ENCODE measurements at regions not wholly inside any gene's neighbourhood (a gene's known extent, or its start where the extent isn't known, plus 50 kb on each side); places are given as distances from the start of the nearest gene placed in this dataset.

GRCh38 chr11:119830400-119830799 lies 101.4 kb upstream of the NECTIN1 start:
- H3K14ac ChIP-seq (replicated peaks; ENCODE audit: low read depth, low read length): no peak overlapping the region
- ATAC-seq (ENCODE audit: low read depth): no peak
- POLR2A ChIA-PET (ENCODE audit: unreplicated experiment): no interaction called here

More at GRCh38 chr11:119830400-119830799, 101.4 kb upstream of the NECTIN1 start:
- no peaks in the 10 kb centered on the region for H3K79me1 ChIP-seq (ENCODE audit: low read depth in 1 of 2, low read length in 2 of 2)
- no CpG with 5 or more reads among the region's 6 CpGs for WGBS, 2 experiments (ENCODE audit: extremely low coverage in 2 of 2, insufficient read length in 1 of 2)
- dilution Hi-C loops (cut with HindIII; ENCODE audit: low sequenced_read_pairs, unreplicated experiment): no loop called here
- no peak for DNase-seq
- TF ChIP-seq NFE2L2 (IDR thresholded peaks at IDR 0.05; ENCODE audit: low read depth, low read length): no peak
- TF ChIP-seq RCOR1 (IDR thresholded peaks at IDR 0.05; ENCODE audit: insufficient replicate concordance, low read length): no peak
- no peak for TF ChIP-seq BHLHE40 (IDR thresholded peaks at IDR 0.05; ENCODE audit: low read depth, low read length)
- TF ChIP-seq MXI1 (IDR thresholded peaks at IDR 0.05; ENCODE audit: borderline replicate concordance, low read depth, low read length): no peak
- no peak for TF ChIP-seq CHD1 (IDR thresholded peaks at IDR 0.05; ENCODE audit: low read depth, low read length)
- TF ChIP-seq CTCF (conservative IDR thresholded peaks at IDR 0.05; ENCODE audit: low read depth, low read length): no peak
- TF ChIP-seq USF2 (IDR thresholded peaks at IDR 0.05; ENCODE audit: low read depth, low read length): no peak
- TF ChIP-seq MAZ (IDR thresholded peaks at IDR 0.05; ENCODE audit: borderline replicate concordance, low read depth, low read length): no peak
- TF ChIP-seq RFX5 (IDR thresholded peaks at IDR 0.05; ENCODE audit: low read depth, low read length): no peak
- no peak for TF ChIP-seq SMC3 (IDR thresholded peaks at IDR 0.05; ENCODE audit: low read depth, low read length)
- TF ChIP-seq POLR2A (IDR thresholded peaks at IDR 0.05; ENCODE audit: low read depth, low read length): no peak
- TF ChIP-seq ELK1 (IDR thresholded peaks at IDR 0.05; ENCODE audit: borderline replicate concordance, low read depth, low read length): no peak
- TF ChIP-seq CEBPB (IDR thresholded peaks at IDR 0.05; ENCODE audit: low read depth, low read length): no peak
- TF ChIP-seq FOS (IDR thresholded peaks at IDR 0.05; ENCODE audit: low read depth, low read length): no peak
- TF ChIP-seq MAFK (IDR thresholded peaks at IDR 0.05; ENCODE audit: low read depth, low read length): no peak
- TF ChIP-seq RAD21 (IDR thresholded peaks at IDR 0.05; ENCODE audit: low read length): no peak
- no TSS peak for BruUV-seq (replicated peaks)
- in situ Hi-C loops (cut with MboI; ENCODE audit: low sequenced_read_pairs): no loop called here
- H3K9me3 ChIP-seq (ENCODE audit: control insufficient read depth, insufficient read depth, low read length): no peaks in the 10 kb centered on the region
- H4K8ac ChIP-seq (ENCODE audit: low read depth in 2 of 2, low read length in 2 of 2): no peak overlapping the region
- no peak overlapping the region for H3K18ac ChIP-seq (ENCODE audit: low read depth, low read length)
- H3K9me1 ChIP-seq (ENCODE audit: insufficient read depth, low read length): no peaks in the 10 kb centered on the region
- no peak overlapping the region for H3K23ac ChIP-seq (ENCODE audit: low read depth, low read length)
- intact Hi-C loops (cut with micrococcal nuclease): no loop called here
- H3K4me2 ChIP-seq (ENCODE audit: low read depth, low read length): no peak overlapping the region
- H4K20me1 ChIP-seq (ENCODE audit: insufficient read depth, low read length): no peaks in the 10 kb centered on the region
- no peak overlapping the region for H3K4ac ChIP-seq (ENCODE audit: low read depth, low read length)
- H4K5ac ChIP-seq (ENCODE audit: low read depth, low read length): no peak overlapping the region
- no peak overlapping the region for H2AK5ac ChIP-seq (ENCODE audit: low read depth, low read length)
- H3K27me3 ChIP-seq (ENCODE audit: control insufficient read depth, insufficient read depth, low read length): peaks cover 10% of the 10 kb centered on the region; the same call in 1 of the 2 replicates
- H2AFZ ChIP-seq (replicated peaks; ENCODE audit: low read length, poor library complexity): no peak overlapping the region
- no peaks in the 10 kb centered on the region for H3K36me3 ChIP-seq (ENCODE audit: control insufficient read depth, insufficient read depth, low read length)
- no peak overlapping the region for H2BK120ac ChIP-seq (ENCODE audit: low read depth, low read length)
- no peak overlapping the region for H2BK15ac ChIP-seq (ENCODE audit: low read depth, low read length)
- no peak overlapping the region for H3K9ac ChIP-seq (ENCODE audit: low read depth, low read length)
- H2AK9ac ChIP-seq (replicated peaks; ENCODE audit: low read depth, low read length, poor library complexity): no peak overlapping the region
- H3K4me3 ChIP-seq (ENCODE audit: insufficient read depth, low read depth, low read length): no peak overlapping the region
- H2BK5ac ChIP-seq (ENCODE audit: low read depth, low read length, poor library complexity, severe bottlenecking): no peak overlapping the region
- H3K4me1 ChIP-seq (ENCODE audit: control insufficient read depth, insufficient read depth, low read length): no peaks in the 10 kb centered on the region
- no peak overlapping the region for H3K56ac ChIP-seq (ENCODE audit: extremely low read depth, insufficient read depth, low read length)
- H4K91ac ChIP-seq (ENCODE audit: insufficient read depth, low read depth, low read length): no peak overlapping the region
- CTCF ChIA-PET: no interaction called here
- H2BK20ac ChIP-seq (ENCODE audit: low read depth, low read length): no peak overlapping the region
- no peak overlapping the region for H3K27ac ChIP-seq (ENCODE audit: insufficient read depth, low read length)

Measured in IMR-90 (cell line).